ENCODE measurements at regions not wholly inside any gene's neighbourhood (a gene's known extent, or its start where the extent isn't known, plus 50 kb on each side); places are given as distances from the start of the nearest gene placed in this dataset.

DNA sequence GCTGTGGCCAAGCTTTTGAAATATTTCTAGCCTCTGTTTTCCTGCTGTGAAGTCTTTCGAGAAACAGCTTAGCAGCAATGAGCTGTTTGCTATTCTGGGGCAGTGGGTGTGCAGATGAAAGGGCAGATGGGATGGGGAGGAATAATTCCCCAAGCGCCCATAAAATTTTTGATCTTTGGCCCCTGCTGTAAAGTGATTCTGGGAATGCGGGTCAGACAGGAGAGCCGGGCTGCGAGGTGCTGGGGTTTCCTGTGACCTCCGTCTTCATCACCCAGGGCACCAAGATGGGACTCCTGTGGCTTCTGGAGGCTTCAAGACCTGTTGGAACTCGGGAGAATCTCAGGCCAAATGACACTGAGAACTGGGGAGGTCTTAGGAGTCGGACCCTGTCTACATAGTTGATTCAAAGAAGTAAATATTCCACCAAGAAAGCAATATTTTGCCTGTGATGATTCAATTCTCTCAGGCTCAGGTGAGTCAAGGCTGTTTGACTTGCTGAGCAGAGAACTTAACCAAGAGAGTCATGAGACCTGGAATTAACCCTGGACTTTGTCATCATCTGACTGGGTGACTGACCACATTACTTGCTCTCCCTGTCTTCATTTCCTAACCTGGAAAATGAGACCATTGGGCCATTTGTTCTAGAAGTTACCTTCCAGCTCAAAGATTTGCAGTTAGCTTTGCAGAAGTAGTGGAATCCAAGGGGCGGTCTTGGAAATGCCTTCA is 86.4 kb downstream of the POLR2M start:
- no peaks in the 10 kb centered on the region for H3K36me3 Mint-ChIP-seq (ENCODE audit: low read depth)
- peaks cover 16% of the 10 kb centered on the region for H3K27me3 Mint-ChIP-seq (ENCODE audit: low read depth)
- H3K27ac Mint-ChIP-seq, result no peak overlapping the region
- TF ChIP-seq, protein P1, sequence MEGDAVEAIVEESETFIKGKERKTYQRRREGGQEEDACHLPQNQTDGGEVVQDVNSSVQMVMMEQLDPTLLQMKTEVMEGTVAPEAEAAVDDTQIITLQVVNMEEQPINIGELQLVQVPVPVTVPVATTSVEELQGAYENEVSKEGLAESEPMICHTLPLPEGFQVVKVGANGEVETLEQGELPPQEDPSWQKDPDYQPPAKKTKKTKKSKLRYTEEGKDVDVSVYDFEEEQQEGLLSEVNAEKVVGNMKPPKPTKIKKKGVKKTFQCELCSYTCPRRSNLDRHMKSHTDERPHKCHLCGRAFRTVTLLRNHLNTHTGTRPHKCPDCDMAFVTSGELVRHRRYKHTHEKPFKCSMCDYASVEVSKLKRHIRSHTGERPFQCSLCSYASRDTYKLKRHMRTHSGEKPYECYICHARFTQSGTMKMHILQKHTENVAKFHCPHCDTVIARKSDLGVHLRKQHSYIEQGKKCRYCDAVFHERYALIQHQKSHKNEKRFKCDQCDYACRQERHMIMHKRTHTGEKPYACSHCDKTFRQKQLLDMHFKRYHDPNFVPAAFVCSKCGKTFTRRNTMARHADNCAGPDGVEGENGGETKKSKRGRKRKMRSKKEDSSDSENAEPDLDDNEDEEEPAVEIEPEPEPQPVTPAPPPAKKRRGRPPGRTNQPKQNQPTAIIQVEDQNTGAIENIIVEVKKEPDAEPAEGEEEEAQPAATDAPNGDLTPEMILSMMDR (IDR thresholded peaks at IDR 0.05; ENCODE audit: unreplicated experiment in 3 of 3), result no peak
- peaks cover 32% of the 10 kb centered on the region for H3K4me1 Mint-ChIP-seq
- no peak overlapping the region for H3K4me3 Mint-ChIP-seq
- no peaks in the 10 kb centered on the region for H3K9me3 Mint-ChIP-seq

GRCh38 chr15:57795261-57795660 is 88.7 kb downstream of the POLR2M start:
- H3K27me3 Mint-ChIP-seq (ENCODE audit: low read depth), result peaks cover 10% of the 10 kb centered on the region
- H3K4me3 Mint-ChIP-seq, result no peak overlapping the region
- TF ChIP-seq, protein P1 (IDR thresholded peaks at IDR 0.05; ENCODE audit: unreplicated experiment in 3 of 3), result no peak
- no peak overlapping the region for H3K27ac Mint-ChIP-seq
- H3K9me3 Mint-ChIP-seq, result no peaks in the 10 kb centered on the region
- H3K4me1 Mint-ChIP-seq, result peaks cover 25% of the 10 kb centered on the region
- no peaks in the 10 kb centered on the region for H3K36me3 Mint-ChIP-seq (ENCODE audit: low read depth)

GRCh38 chr15:57796146-57796545 is 89.6 kb downstream of the POLR2M start:
- H3K27me3 Mint-ChIP-seq (ENCODE audit: low read depth), result peaks cover 7% of the 10 kb centered on the region
- H3K27ac Mint-ChIP-seq, result peak overlapping the region in 1 of 3 experiments; percentile 11
- H3K4me1 Mint-ChIP-seq, result peaks cover 25% of the 10 kb centered on the region
- no peaks in the 10 kb centered on the region for H3K9me3 Mint-ChIP-seq
- no peaks in the 10 kb centered on the region for H3K36me3 Mint-ChIP-seq (ENCODE audit: low read depth)
- TF ChIP-seq, protein P1 (IDR thresholded peaks at IDR 0.05; ENCODE audit: unreplicated experiment in 3 of 3), result no peak
- H3K4me3 Mint-ChIP-seq, result no peak overlapping the region

DNA sequence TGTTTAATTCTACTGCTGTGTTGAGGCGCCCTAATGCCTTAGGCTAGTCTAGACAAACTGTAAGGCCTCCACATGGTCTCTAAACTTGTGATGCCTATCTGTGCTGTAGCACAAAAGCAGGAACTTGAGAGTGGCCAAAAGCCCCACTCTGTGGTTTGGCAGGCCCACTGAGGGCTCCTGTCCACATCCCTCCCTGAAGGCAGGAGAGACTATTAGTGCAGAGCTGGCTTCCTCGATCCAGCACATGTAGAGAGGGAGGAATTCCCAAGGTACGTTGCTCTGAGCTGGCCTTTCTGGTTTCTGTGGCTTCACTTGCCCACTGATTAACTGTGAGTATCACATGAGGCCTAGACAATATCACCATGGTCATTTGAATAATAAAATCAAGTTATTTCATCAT is 90.6 kb downstream of the POLR2M start:
- Mint-ChIP-seq H3K4me1 (peaks cover 25% of the 10 kb centered on the region), H3K36me3 (ENCODE audit: low read depth) (no peaks in the 10 kb centered on the region), H3K27me3 (ENCODE audit: low read depth) (peaks cover 7% of the 10 kb centered on the region), H3K9me3 (no peaks in the 10 kb centered on the region), H3K4me3 (no peak overlapping the region), H3K27ac (peak overlapping the region in 1 of 3 experiments; percentile 54)
- TF ChIP-seq, protein P1 (IDR thresholded peaks at IDR 0.05; ENCODE audit: unreplicated experiment in 3 of 3), result no peak

DNA sequence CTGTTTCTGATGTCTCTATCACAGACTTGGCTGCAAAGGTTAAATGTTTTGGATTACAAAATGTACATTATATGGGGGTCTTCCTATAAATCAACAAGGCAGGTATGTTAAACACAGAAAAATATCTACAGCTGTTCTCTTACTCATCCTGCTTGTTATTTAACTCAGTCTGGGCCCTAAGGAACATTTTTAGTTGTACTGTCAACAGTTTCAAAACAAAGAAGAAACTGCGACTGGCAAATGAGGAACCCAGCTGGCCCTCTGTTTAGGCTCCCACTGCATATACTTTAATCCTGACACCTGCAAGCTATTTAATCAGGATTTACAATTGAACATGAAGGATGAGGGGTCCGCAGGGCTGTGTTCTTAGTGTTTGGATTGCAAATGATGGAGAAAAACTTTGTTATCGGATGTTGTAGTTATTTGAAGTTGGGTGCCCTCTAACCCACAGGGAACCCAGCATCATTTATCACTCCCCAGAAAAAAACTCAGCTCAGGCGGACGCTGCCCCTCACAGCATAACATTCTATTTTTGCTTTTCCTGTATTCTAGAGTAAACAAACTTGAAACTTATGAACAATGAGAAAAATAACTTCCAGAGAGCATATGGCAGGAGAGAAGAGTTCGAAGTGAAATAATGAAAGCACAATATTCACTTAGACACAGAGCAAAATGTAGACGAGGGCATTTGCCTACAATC is 91.2 kb downstream of the POLR2M start:
- Mint-ChIP-seq H3K9me3 (no peaks in the 10 kb centered on the region), H3K4me1 (peaks cover 20% of the 10 kb centered on the region), H3K27ac (peak overlapping the region in 1 of 3 experiments; percentile 54), H3K36me3 (ENCODE audit: low read depth) (no peaks in the 10 kb centered on the region), H3K27me3 (ENCODE audit: low read depth) (peaks cover 3% of the 10 kb centered on the region), H3K4me3 (no peak overlapping the region)
- TF ChIP-seq, protein P1 (IDR thresholded peaks at IDR 0.05; ENCODE audit: unreplicated experiment in 3 of 3), result no peak
